OCI-LY1 (cell line): ENCODE measurements at regions not wholly inside any gene's neighbourhood (a gene's known extent, or its start where the extent isn't known, plus 50 kb on each side); places are given as distances from the start of the nearest gene placed in this dataset.

Experiments
- H2AFZ ChIP-seq: fragments of 200-600 bp; sonication (generic), shearing (Covaris generic); 2 replicates; pipeline ENCODE4 v1.6.0; 2014; ENCODE audit warnings: antibody characterized with exemption, mild to moderate bottlenecking, low read length
- H3F3A ChIP-seq: fragments of 200-600 bp; sonication (generic), shearing (Covaris generic); 2 replicates; pipeline ENCODE4 v1.6.0; 2014; ENCODE audit warnings: mild to moderate bottlenecking, antibody characterized with exemption, low read length, moderate library complexity; ENCODE audit not compliant: insufficient read depth
- H3K27ac ChIP-seq: fragments of 200-600 bp; sonication (generic); 2 replicates; pipeline ENCODE4 v1.5.1; 2014; ENCODE audit warnings: low read length, mixed run types, mild to moderate bottlenecking, low read depth; ENCODE audit not compliant: poor library complexity, severe bottlenecking
- H3K27me3 ChIP-seq: fragments of 200-600 bp; sonication (generic); 2 replicates; pipeline ENCODE4 v1.6.0; 2014; ENCODE audit warnings: antibody characterized with exemption, mild to moderate bottlenecking, low read length, moderate library complexity; ENCODE audit not compliant: insufficient read depth
- H3K36me3 ChIP-seq: fragments of 200-600 bp; sonication (generic); 2 replicates; pipeline ENCODE4 v1.6.1; 2014; ENCODE audit warnings: mild to moderate bottlenecking, antibody characterized with exemption, low read length, moderate library complexity, mixed read lengths; ENCODE audit not compliant: insufficient read depth
- H3K4me1 ChIP-seq: fragments of 200-600 bp; sonication (generic); 2 replicates; pipeline ENCODE4 v1.5.1; 2014; ENCODE audit warnings: mild to moderate bottlenecking, low read length, moderate library complexity; ENCODE audit not compliant: insufficient read depth, severe bottlenecking
- H3K4me2 ChIP-seq: fragments of 200-600 bp; sonication (generic), shearing (Covaris generic); 2 replicates; pipeline ENCODE4 v1.6.1; 2014; ENCODE audit warnings: low read length
- H3K4me3 ChIP-seq: fragments of 200-600 bp; sonication (generic); 2 replicates; pipeline ENCODE4 v1.5.1; 2014; ENCODE audit warnings: low read length, low read depth, mild to moderate bottlenecking, mixed read lengths; ENCODE audit not compliant: poor library complexity, severe bottlenecking
- H3K79me2 ChIP-seq: fragments of 200-600 bp; shearing (Covaris generic); 2 replicates; pipeline ENCODE4 v1.6.1; 2016; ENCODE audit warnings: mixed run types, low read length, mixed read lengths; ENCODE audit not compliant: insufficient read depth
- H3K9ac ChIP-seq: fragments of 200-600 bp; sonication (generic), shearing (Covaris generic); 2 replicates; pipeline ENCODE4 v1.6.1; 2014; ENCODE audit warnings: mild to moderate bottlenecking, low read length, mixed read lengths
- H3K9me2 ChIP-seq: fragments of 200-600 bp; sonication (generic), shearing (Covaris generic); 2 replicates; pipeline ENCODE4 v1.6.1; 2014; ENCODE audit warnings: low read depth, mild to moderate bottlenecking, low read length, mixed read lengths
- H3K9me3 ChIP-seq: fragments of 200-600 bp; shearing (Covaris generic); 2 replicates; pipeline ENCODE4 v1.6.1; 2014; ENCODE audit warnings: low read length, mixed read lengths
- H4K20me1 ChIP-seq: fragments of 200-600 bp; sonication (generic), shearing (Covaris generic); 2 replicates; pipeline ENCODE4 v1.6.0; 2016; ENCODE audit warnings: mild to moderate bottlenecking, low read length; ENCODE audit not compliant: insufficient read depth
- EZH2 ChIP-seq: fragments of 200-600 bp; sonication (generic), shearing (Covaris generic); IDR thresholded peaks from 2 replicates; pipeline ENCODE4 v1.8.0; 2017; ENCODE audit warnings: borderline replicate concordance, mixed run types, mild to moderate bottlenecking, antibody characterized with exemption, low read length, moderate library complexity, mixed read lengths
- TF ChIP-seq, protein P1 (sequence below): fragments of 200-600 bp; sonication (generic), shearing (Covaris generic); IDR thresholded peaks from 2 replicates; pipeline ENCODE4 v1.5.1; 2017; ENCODE audit warnings: mild to moderate bottlenecking, antibody characterized with exemption, low read length, moderate library complexity, mixed read lengths

DNA sequence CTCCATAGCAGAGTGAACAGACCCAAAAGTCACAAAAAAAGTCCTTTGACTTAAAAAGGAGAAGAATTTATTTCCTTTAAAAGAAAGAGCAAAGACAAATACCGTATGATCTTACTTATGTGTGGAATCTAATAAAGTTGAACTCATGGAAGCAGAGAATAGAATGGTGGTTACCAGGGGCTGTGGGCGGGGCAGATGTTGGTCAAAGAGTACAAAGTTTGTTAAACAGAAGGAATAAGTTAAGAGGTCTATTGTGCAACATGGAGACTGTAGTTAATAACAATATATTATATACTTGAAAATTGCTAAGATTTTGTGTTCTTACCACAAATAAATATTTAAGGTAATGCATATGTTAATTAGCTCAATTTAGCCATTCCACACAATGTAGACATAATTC, 173.3 kb upstream of the S100G start:
- no peaks in the 10 kb centered on the region for H3K27me3 ChIP-seq
- H3F3A ChIP-seq: no peaks in the 10 kb centered on the region
- no peaks in the 10 kb centered on the region for H3K9me3 ChIP-seq
- H3K9ac ChIP-seq: no peak overlapping the region
- no peak overlapping the region for H3K27ac ChIP-seq
- TF ChIP-seq, protein P1, sequence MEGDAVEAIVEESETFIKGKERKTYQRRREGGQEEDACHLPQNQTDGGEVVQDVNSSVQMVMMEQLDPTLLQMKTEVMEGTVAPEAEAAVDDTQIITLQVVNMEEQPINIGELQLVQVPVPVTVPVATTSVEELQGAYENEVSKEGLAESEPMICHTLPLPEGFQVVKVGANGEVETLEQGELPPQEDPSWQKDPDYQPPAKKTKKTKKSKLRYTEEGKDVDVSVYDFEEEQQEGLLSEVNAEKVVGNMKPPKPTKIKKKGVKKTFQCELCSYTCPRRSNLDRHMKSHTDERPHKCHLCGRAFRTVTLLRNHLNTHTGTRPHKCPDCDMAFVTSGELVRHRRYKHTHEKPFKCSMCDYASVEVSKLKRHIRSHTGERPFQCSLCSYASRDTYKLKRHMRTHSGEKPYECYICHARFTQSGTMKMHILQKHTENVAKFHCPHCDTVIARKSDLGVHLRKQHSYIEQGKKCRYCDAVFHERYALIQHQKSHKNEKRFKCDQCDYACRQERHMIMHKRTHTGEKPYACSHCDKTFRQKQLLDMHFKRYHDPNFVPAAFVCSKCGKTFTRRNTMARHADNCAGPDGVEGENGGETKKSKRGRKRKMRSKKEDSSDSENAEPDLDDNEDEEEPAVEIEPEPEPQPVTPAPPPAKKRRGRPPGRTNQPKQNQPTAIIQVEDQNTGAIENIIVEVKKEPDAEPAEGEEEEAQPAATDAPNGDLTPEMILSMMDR: no peak
- TF ChIP-seq EZH2: no peak
- no peak overlapping the region for H3K4me3 ChIP-seq
- H3K4me2 ChIP-seq: no peak overlapping the region
- no peak overlapping the region for H2AFZ ChIP-seq
- H4K20me1 ChIP-seq: no peaks in the 10 kb centered on the region
- H3K36me3 ChIP-seq: no peaks in the 10 kb centered on the region
- H3K9me2 ChIP-seq: no peaks in the 10 kb centered on the region
- H3K79me2 ChIP-seq: no peaks in the 10 kb centered on the region
- H3K4me1 ChIP-seq: no peaks in the 10 kb centered on the region

DNA sequence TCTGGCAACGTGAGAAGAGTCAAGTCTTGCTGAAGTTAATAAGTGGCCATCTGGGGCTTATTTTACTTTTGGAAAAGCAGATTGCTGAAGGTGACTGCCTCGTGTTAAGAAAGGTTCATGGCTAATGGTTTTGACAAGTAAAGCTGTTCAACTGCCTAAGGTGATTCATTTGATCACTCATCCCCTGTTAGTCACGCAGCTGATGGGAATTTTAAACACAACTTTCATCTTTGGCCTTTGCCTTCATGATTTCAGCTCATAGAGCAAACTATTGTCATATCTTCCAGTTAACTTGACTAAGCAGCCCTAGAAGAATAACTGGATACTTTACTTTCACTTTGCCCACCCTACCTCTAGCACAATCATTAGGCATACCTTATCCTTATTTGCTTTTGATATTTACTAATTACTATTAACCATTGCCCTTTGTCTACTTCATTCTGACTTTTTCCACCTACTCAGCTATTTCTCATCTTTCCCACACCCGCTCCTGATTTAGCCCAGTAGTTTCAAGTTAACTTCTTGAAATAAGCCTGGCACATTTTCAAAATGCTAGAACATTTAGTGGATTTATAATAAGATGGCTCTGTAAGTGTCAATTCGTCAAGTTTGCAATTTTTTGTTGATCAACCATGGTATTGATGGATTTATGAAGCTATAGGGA, 170.6 kb upstream of the S100G start:
- no peaks in the 10 kb centered on the region for H3K36me3 ChIP-seq
- no peaks in the 10 kb centered on the region for H3K9me2 ChIP-seq
- no peak overlapping the region for H3K4me2 ChIP-seq
- no peaks in the 10 kb centered on the region for H3K27me3 ChIP-seq
- H2AFZ ChIP-seq: no peak overlapping the region
- H3K4me3 ChIP-seq: no peak overlapping the region
- no peaks in the 10 kb centered on the region for H3F3A ChIP-seq
- H4K20me1 ChIP-seq: no peaks in the 10 kb centered on the region
- TF ChIP-seq, protein P1: no peak
- TF ChIP-seq EZH2: no peak
- no peaks in the 10 kb centered on the region for H3K4me1 ChIP-seq
- H3K79me2 ChIP-seq: no peaks in the 10 kb centered on the region
- no peak overlapping the region for H3K27ac ChIP-seq
- no peaks in the 10 kb centered on the region for H3K9me3 ChIP-seq
- H3K9ac ChIP-seq: no peak overlapping the region

DNA sequence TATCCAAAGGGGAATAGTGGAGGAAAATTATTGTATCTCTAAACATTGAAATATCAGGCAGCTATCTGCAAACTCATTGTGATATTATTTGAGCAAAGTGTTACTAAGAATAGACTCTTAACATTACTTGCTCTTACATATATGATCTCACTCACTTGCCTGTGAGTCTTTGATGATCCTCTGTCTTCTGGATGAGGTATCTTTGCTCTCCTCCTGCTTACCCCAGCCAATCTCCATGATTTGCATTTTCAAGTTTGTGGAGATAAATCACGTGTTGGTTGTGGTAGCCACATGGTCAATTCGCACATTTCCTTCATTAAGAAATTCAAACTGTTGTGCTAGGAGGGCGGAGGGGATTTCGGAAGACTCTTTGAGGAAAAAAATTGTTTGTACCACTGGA, 169.9 kb upstream of the S100G start:
- no peaks in the 10 kb centered on the region for H3K9me2 ChIP-seq
- no peaks in the 10 kb centered on the region for H3F3A ChIP-seq
- no peak overlapping the region for H3K4me2 ChIP-seq
- H3K4me3 ChIP-seq: no peak overlapping the region
- no peaks in the 10 kb centered on the region for H3K79me2 ChIP-seq
- H3K27me3 ChIP-seq: no peaks in the 10 kb centered on the region
- TF ChIP-seq EZH2: no peak
- TF ChIP-seq, protein P1: no peak
- no peak overlapping the region for H3K9ac ChIP-seq
- H3K4me1 ChIP-seq: no peaks in the 10 kb centered on the region
- no peaks in the 10 kb centered on the region for H3K9me3 ChIP-seq
- no peaks in the 10 kb centered on the region for H4K20me1 ChIP-seq
- no peak overlapping the region for H2AFZ ChIP-seq
- no peaks in the 10 kb centered on the region for H3K36me3 ChIP-seq
- no peak overlapping the region for H3K27ac ChIP-seq
